ENCODE measurements at regions not wholly inside any gene's neighbourhood (a gene's known extent, or its start where the extent isn't known, plus 50 kb on each side); places are given as distances from the start of the nearest gene placed in this dataset.

DNA sequence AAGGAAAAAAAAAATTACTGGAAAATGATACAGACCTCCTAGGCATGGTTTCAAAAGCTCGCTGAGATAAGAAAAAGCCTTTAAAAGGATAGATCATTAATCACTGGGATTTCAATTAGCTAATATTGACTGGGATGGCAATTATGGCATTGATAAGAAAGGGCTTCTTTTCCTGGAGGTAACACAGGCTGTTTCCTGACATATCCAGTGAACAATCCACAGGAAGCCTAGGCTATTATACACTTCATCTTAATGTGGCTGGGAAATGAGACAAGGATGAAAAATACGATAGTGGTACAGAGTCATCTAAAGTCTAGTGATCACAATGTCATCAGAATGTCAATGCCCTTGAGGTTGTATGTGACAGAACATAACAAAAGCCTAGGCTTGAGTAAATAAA lies 1579.3 kb downstream of the C4orf33 start:
- intact Hi-C loops (cut with micrococcal nuclease): no loop called here
- ChIA-PET POLR2A (no interaction called here), CTCF (no interaction called here)
- WGBS (ENCODE audit: insufficient coverage): no CpG with 5 or more reads among the region's 2 CpGs
- H3K9me3 ChIP-seq (ENCODE audit: control extremely low read depth in 1 of 3, control insufficient read depth in 2 of 3, insufficient read depth in 1 of 3, low read length in 2 of 3): no peaks in the 10 kb centered on the region
- no peaks in the 10 kb centered on the region for H3K27me3 Mint-ChIP-seq
- H3K79me2 ChIP-seq (ENCODE audit: control insufficient read depth, insufficient read depth, low read length): no peaks in the 10 kb centered on the region
- no peaks in the 10 kb centered on the region for H3K4me1 ChIP-seq (ENCODE audit: control insufficient read depth in 2 of 2, insufficient read depth in 2 of 2, low read length in 2 of 2)
- H3K4me1 Mint-ChIP-seq: no peaks in the 10 kb centered on the region
- no peak overlapping the region for H3K9ac ChIP-seq (ENCODE audit: low read length)
- H3K4me2 ChIP-seq (replicated peaks; ENCODE audit: low read depth, low read length, poor library complexity, severe bottlenecking): no peak overlapping the region
- ATAC-seq (ENCODE audit: low read depth): no peak
- no peaks in the 10 kb centered on the region for H3K36me3 ChIP-seq (replicated peaks in 1 of 2; ENCODE audit: control extremely low read depth in 1 of 2, control insufficient read depth in 1 of 2, extremely low read depth in 1 of 2, insufficient read depth in 2 of 2, low read length in 1 of 2)
- H3K9me3 Mint-ChIP-seq (ENCODE audit: insufficient read depth): no peaks in the 10 kb centered on the region
- no peak overlapping the region for H3K4me3 ChIP-seq (ENCODE audit: control extremely low read depth in 1 of 5, extremely low read depth in 1 of 5, insufficient read depth in 1 of 5, low read depth in 2 of 5, low read length in 4 of 5)
- no peak overlapping the region for H3K27ac ChIP-seq (ENCODE audit: low read length in 2 of 2)
- TF ChIP-seq, protein P1, sequence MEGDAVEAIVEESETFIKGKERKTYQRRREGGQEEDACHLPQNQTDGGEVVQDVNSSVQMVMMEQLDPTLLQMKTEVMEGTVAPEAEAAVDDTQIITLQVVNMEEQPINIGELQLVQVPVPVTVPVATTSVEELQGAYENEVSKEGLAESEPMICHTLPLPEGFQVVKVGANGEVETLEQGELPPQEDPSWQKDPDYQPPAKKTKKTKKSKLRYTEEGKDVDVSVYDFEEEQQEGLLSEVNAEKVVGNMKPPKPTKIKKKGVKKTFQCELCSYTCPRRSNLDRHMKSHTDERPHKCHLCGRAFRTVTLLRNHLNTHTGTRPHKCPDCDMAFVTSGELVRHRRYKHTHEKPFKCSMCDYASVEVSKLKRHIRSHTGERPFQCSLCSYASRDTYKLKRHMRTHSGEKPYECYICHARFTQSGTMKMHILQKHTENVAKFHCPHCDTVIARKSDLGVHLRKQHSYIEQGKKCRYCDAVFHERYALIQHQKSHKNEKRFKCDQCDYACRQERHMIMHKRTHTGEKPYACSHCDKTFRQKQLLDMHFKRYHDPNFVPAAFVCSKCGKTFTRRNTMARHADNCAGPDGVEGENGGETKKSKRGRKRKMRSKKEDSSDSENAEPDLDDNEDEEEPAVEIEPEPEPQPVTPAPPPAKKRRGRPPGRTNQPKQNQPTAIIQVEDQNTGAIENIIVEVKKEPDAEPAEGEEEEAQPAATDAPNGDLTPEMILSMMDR (IDR thresholded peaks at IDR 0.05): no peak
- no peak for TF ChIP-seq EZH2 (IDR thresholded peaks at IDR 0.05; ENCODE audit: borderline replicate concordance, insufficient read depth, low read depth, low read length, poor library complexity, severe bottlenecking)
- DNase-seq: no peak
- no peak overlapping the region for H3K27ac Mint-ChIP-seq
- H4K20me1 ChIP-seq (ENCODE audit: control insufficient read depth, insufficient read depth, low read length, poor library complexity, severe bottlenecking): no peaks in the 10 kb centered on the region
- no peak overlapping the region for H2AFZ ChIP-seq (ENCODE audit: insufficient read depth, low read depth, low read length, poor library complexity, severe bottlenecking)
- no peak overlapping the region for H3K4me3 Mint-ChIP-seq
- H3K27me3 ChIP-seq (replicated peaks in 1 of 4; ENCODE audit: control extremely low read depth in 1 of 4, control insufficient read depth in 3 of 4, insufficient read depth in 4 of 4, low read length in 3 of 4): no peaks in the 10 kb centered on the region

DNA sequence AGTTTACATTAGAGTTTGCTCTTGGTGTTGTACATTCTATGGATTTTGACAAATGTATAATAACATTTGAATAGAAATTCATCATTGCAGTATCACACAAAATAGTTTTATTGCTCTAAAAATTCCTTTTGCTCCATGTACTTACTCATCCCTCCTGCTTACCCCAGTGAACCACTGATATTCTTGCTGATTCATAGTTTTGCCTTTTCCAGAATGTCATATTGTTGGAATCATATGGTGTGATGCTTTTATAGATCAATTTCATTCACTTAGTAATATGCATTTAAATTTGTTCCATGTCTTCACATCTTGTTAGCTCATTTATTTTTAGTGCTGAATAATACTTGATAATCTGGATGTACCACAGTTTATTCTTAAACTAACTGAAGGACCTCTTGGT lies 1593.2 kb downstream of the C4orf33 start:
- no peaks in the 10 kb centered on the region for H3K9me3 ChIP-seq (ENCODE audit: control extremely low read depth in 1 of 3, control insufficient read depth in 2 of 3, insufficient read depth in 1 of 3, low read length in 2 of 3)
- ATAC-seq (ENCODE audit: low read depth) (no peak), DNase-seq (no peak)
- H3K4me3 Mint-ChIP-seq: no peak overlapping the region
- no peaks in the 10 kb centered on the region for H3K36me3 ChIP-seq (replicated peaks in 1 of 2; ENCODE audit: control extremely low read depth in 1 of 2, control insufficient read depth in 1 of 2, extremely low read depth in 1 of 2, insufficient read depth in 2 of 2, low read length in 1 of 2)
- H2AFZ ChIP-seq (ENCODE audit: insufficient read depth, low read depth, low read length, poor library complexity, severe bottlenecking): no peak overlapping the region
- H3K27ac ChIP-seq (ENCODE audit: low read length in 2 of 2): no peak overlapping the region
- no peaks in the 10 kb centered on the region for H3K27me3 ChIP-seq (replicated peaks in 1 of 4; ENCODE audit: control extremely low read depth in 1 of 4, control insufficient read depth in 3 of 4, insufficient read depth in 4 of 4, low read length in 3 of 4)
- H3K9ac ChIP-seq (ENCODE audit: low read length): no peak overlapping the region
- no peak overlapping the region for H3K27ac Mint-ChIP-seq
- H4K20me1 ChIP-seq (ENCODE audit: control insufficient read depth, insufficient read depth, low read length, poor library complexity, severe bottlenecking): no peaks in the 10 kb centered on the region
- TF ChIP-seq, protein P1 (IDR thresholded peaks at IDR 0.05): no peak
- no peak for TF ChIP-seq EZH2 (IDR thresholded peaks at IDR 0.05; ENCODE audit: borderline replicate concordance, insufficient read depth, low read depth, low read length, poor library complexity, severe bottlenecking)
- intact Hi-C loops (cut with micrococcal nuclease): no loop called here
- no peak overlapping the region for H3K4me3 ChIP-seq (ENCODE audit: control extremely low read depth in 1 of 5, extremely low read depth in 1 of 5, insufficient read depth in 1 of 5, low read depth in 2 of 5, low read length in 4 of 5)
- H3K4me1 ChIP-seq (ENCODE audit: control insufficient read depth in 2 of 2, insufficient read depth in 2 of 2, low read length in 2 of 2): no peaks in the 10 kb centered on the region
- no peaks in the 10 kb centered on the region for H3K79me2 ChIP-seq (ENCODE audit: control insufficient read depth, insufficient read depth, low read length)
- peaks cover 4% of the 10 kb centered on the region for H3K9me3 Mint-ChIP-seq (ENCODE audit: insufficient read depth)
- no peak overlapping the region for H3K4me2 ChIP-seq (replicated peaks; ENCODE audit: low read depth, low read length, poor library complexity, severe bottlenecking)
- ChIA-PET CTCF (no interaction called here), POLR2A (no interaction called here)
- no peaks in the 10 kb centered on the region for H3K27me3 Mint-ChIP-seq
- no peaks in the 10 kb centered on the region for H3K4me1 Mint-ChIP-seq

All from B cell (primary cell).